Gastrocnemius medialis (tissue), 4 donors: ENCODE measurements at regions not wholly inside any gene's neighbourhood (a gene's known extent, or its start where the extent isn't known, plus 50 kb on each side); places are given as distances from the start of the nearest gene placed in this dataset.

ENCODE experiments used
- POLR2A ChIP-seq, 2 donors: fragments of 450-650 bp; IDR thresholded peaks; one replicate each; pipeline ENCODE4 v1.6.1; 2017; ENCODE audit warnings: antibody characterized with exemption in 2 of 2, mild to moderate bottlenecking in 2 of 2, moderate library complexity in 2 of 2
- TF ChIP-seq, protein P1 (sequence below), 5 experiments: fragments of 450-650 bp in 3 of 5; fragments of 200-600 bp in 2 of 5; sonication (generic) in 2 of 5; IDR thresholded peaks in 4 of 5; conservative IDR thresholded peaks in 1 of 5; 1 replicate in 4 of 5; 2 replicates in 1 of 5; pipeline ENCODE4 v1.5.1; 2016 to 2019; ENCODE audit warnings: antibody characterized with exemption in 5 of 5, mild to moderate bottlenecking in 3 of 5, moderate library complexity in 3 of 5

DNA sequence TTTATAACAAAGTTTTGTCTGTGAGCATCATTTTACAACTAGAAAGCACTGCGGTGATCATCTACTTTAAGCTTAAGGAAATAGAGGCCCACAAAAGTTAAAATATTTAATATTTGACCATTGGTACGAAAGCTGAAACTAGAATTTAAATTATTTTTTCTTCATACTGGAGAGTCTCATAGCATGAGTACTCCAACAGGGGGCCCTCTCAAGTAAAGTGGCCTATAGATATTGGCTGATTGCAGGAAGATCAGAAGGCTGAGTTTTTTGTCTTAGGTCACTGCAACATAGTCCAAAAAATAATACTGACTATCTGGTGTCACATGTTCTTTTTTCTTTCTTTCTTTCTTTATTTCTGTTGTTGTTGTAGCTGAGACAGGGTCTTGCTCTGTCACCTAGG is 75.3 kb upstream of the ZDHHC17 start:
- TF ChIP-seq POLR2A (IDR thresholded peaks at IDR 0.05): no peak
- TF ChIP-seq, protein P1, sequence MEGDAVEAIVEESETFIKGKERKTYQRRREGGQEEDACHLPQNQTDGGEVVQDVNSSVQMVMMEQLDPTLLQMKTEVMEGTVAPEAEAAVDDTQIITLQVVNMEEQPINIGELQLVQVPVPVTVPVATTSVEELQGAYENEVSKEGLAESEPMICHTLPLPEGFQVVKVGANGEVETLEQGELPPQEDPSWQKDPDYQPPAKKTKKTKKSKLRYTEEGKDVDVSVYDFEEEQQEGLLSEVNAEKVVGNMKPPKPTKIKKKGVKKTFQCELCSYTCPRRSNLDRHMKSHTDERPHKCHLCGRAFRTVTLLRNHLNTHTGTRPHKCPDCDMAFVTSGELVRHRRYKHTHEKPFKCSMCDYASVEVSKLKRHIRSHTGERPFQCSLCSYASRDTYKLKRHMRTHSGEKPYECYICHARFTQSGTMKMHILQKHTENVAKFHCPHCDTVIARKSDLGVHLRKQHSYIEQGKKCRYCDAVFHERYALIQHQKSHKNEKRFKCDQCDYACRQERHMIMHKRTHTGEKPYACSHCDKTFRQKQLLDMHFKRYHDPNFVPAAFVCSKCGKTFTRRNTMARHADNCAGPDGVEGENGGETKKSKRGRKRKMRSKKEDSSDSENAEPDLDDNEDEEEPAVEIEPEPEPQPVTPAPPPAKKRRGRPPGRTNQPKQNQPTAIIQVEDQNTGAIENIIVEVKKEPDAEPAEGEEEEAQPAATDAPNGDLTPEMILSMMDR (IDR thresholded peaks at IDR 0.05 in 4 of 5, conservative IDR thresholded peaks at IDR 0.05 in 1 of 5): no peak
